IMR-90 (cell line): ENCODE measurements at regions not wholly inside any gene's neighbourhood (a gene's known extent, or its start where the extent isn't known, plus 50 kb on each side); places are given as distances from the start of the nearest gene placed in this dataset.

ENCODE experiments used
- ATAC-seq: fragments of 200-7000 bp; cut with Tn5 transposase; 2 replicates; pipeline ENCODE4 v1.9.1; 2020; ENCODE audit warnings: low read depth, mild to moderate bottlenecking, moderate library complexity
- BruUV-seq: library from RNA; stranded (reverse); fragments of 400-500 nt; replicated peaks from 2 replicates; lab custom pipeline; 2021; lab: Mats Ljungman, UMichigan
- CTCF ChIA-PET: fragments of 300-600 bp; formaldehyde crosslinking; extraction: SDS; loops from one replicate; lab custom pipeline; 2021; ENCODE audit warnings: antibody characterized with exemption; lab: Yijun Ruan, JAX
- POLR2A ChIA-PET: fragments of 300-600 bp; sonication (Branson Sonifier 250); formaldehyde crosslinking; loops from one replicate; lab custom pipeline; 2022; ENCODE audit warnings: antibody characterized with exemption; ENCODE audit not compliant: unreplicated experiment; lab: Charles Lee
- DNase-seq: peaks from one replicate; pipeline ENCODE4 v3.0.0; 2013
- H2AFZ ChIP-seq: replicated peaks from 2 replicates; pipeline ENCODE3; 2013; ENCODE audit warnings: low read length, mild to moderate bottlenecking; ENCODE audit not compliant: poor library complexity
- H2AK5ac ChIP-seq: 2 replicates; pipeline ENCODE4 v1.6.1; 2013; ENCODE audit warnings: low read depth, low read length, inconsistent platforms
- H2AK9ac ChIP-seq: replicated peaks from 2 replicates; pipeline ENCODE3; 2013; ENCODE audit warnings: mild to moderate bottlenecking, low read depth, low read length, moderate library complexity; ENCODE audit not compliant: poor library complexity
- H2BK120ac ChIP-seq: 2 replicates; pipeline ENCODE4 v1.6.1; 2013; ENCODE audit warnings: low read depth, low read length, inconsistent platforms
- H2BK15ac ChIP-seq: 3 replicates; pipeline ENCODE4 v1.6.1; 2013; ENCODE audit warnings: low read depth, low read length, inconsistent platforms
- H2BK20ac ChIP-seq: 2 replicates; pipeline ENCODE4 v1.6.1; 2013; ENCODE audit warnings: low read depth, mild to moderate bottlenecking, inconsistent platforms, low read length, moderate library complexity
- H2BK5ac ChIP-seq: 2 replicates; pipeline ENCODE4 v1.6.1; 2013; ENCODE audit warnings: mild to moderate bottlenecking, low read depth, low read length, inconsistent platforms; ENCODE audit not compliant: poor library complexity, severe bottlenecking
- H3K14ac ChIP-seq: replicated peaks from 2 replicates; pipeline ENCODE4 v1.6.1; 2013; ENCODE audit warnings: low read depth, low read length, inconsistent platforms
- H3K18ac ChIP-seq: 2 replicates; pipeline ENCODE4 v1.6.1; 2013; ENCODE audit warnings: low read depth, low read length, control low read depth
- H3K23ac ChIP-seq: 2 replicates; pipeline ENCODE4 v1.6.1; 2013; ENCODE audit warnings: low read depth, low read length, inconsistent platforms
- H3K27ac ChIP-seq: 2 replicates; pipeline ENCODE4 v1.5.1; 2013; ENCODE audit warnings: mild to moderate bottlenecking, control low read depth, low read length; ENCODE audit not compliant: insufficient read depth
- H3K27me3 ChIP-seq: 2 replicates; pipeline ENCODE4 v1.6.1; 2013; ENCODE audit warnings: low read length; ENCODE audit not compliant: control insufficient read depth, insufficient read depth
- H3K36me3 ChIP-seq: 2 replicates; pipeline ENCODE4 v1.6.1; 2013; ENCODE audit warnings: low read length, mixed read lengths; ENCODE audit not compliant: control insufficient read depth, insufficient read depth
- H3K4ac ChIP-seq: 2 replicates; pipeline ENCODE4 v1.6.1; 2013; ENCODE audit warnings: low read depth, low read length, inconsistent platforms
- H3K4me1 ChIP-seq: 2 replicates; pipeline ENCODE4 v1.6.1; 2013; ENCODE audit warnings: low read length, mixed read lengths; ENCODE audit not compliant: control insufficient read depth, insufficient read depth
- H3K4me2 ChIP-seq: 2 replicates; pipeline ENCODE4 v1.6.1; 2013; ENCODE audit warnings: low read depth, mild to moderate bottlenecking, control low read depth, low read length, moderate library complexity
- H3K4me3 ChIP-seq: 2 replicates; pipeline ENCODE4 v1.5.1; 2013; ENCODE audit warnings: low read depth, mild to moderate bottlenecking, control low read depth, low read length, moderate library complexity; ENCODE audit not compliant: insufficient read depth
- H3K56ac ChIP-seq: 2 replicates; pipeline ENCODE4 v1.6.1; 2013; ENCODE audit warnings: low read length, inconsistent platforms; ENCODE audit not compliant: insufficient read depth; ENCODE audit errors: extremely low read depth
- H3K79me1 ChIP-seq, 2 experiments: 2 replicates each; pipeline ENCODE4 v1.6.1; 2013; ENCODE audit warnings: low read length in 2 of 2, inconsistent platforms in 1 of 2, low read depth in 1 of 2
- H3K9ac ChIP-seq: 2 replicates; pipeline ENCODE4 v1.6.1; 2013; ENCODE audit warnings: low read depth, low read length, control low read depth
- H3K9me1 ChIP-seq: 2 replicates; pipeline ENCODE4 v1.6.1; 2013; ENCODE audit warnings: low read length, inconsistent platforms; ENCODE audit not compliant: insufficient read depth
- H3K9me3 ChIP-seq: 2 replicates; pipeline ENCODE4 v1.6.1; 2013; ENCODE audit warnings: low read length; ENCODE audit not compliant: control insufficient read depth, insufficient read depth
- H4K20me1 ChIP-seq: 2 replicates; pipeline ENCODE4 v1.6.1; 2013; ENCODE audit warnings: low read length, inconsistent platforms; ENCODE audit not compliant: insufficient read depth
- H4K5ac ChIP-seq: 2 replicates; pipeline ENCODE4 v1.6.1; 2013; ENCODE audit warnings: mild to moderate bottlenecking, low read depth, low read length, control low read depth
- H4K8ac ChIP-seq, 2 experiments: 2 replicates each; pipeline ENCODE4 v1.6.1; 2013; ENCODE audit warnings: low read depth in 2 of 2, low read length in 2 of 2, control low read depth in 1 of 2, inconsistent platforms in 1 of 2
- H4K91ac ChIP-seq: 2 replicates; pipeline ENCODE4 v1.6.1; 2013; ENCODE audit warnings: low read depth, low read length, inconsistent platforms; ENCODE audit not compliant: insufficient read depth
- BHLHE40 ChIP-seq: fragments of 150-350 bp; IDR thresholded peaks from 2 replicates; pipeline ENCODE4 v1.6.1; 2016; ENCODE audit warnings: mild to moderate bottlenecking, low read depth, low read length
- CEBPB ChIP-seq: IDR thresholded peaks from 2 replicates; pipeline ENCODE4 v1.6.1; 2012; ENCODE audit warnings: low read depth, low read length, improper control_type of control experiment
- CHD1 ChIP-seq: IDR thresholded peaks from 2 replicates; pipeline ENCODE4 v1.6.1; 2012; ENCODE audit warnings: low read depth, low read length, improper control_type of control experiment
- ELK1 ChIP-seq: fragments of 150-350 bp; IDR thresholded peaks from 2 replicates; pipeline ENCODE4 v1.6.1; 2016; ENCODE audit warnings: low read depth, mild to moderate bottlenecking, low read length, moderate library complexity, borderline replicate concordance
- FOS ChIP-seq: fragments of 150-350 bp; IDR thresholded peaks from 2 replicates; pipeline ENCODE4 v1.6.1; 2016; ENCODE audit warnings: low read depth, low read length
- MAFK ChIP-seq: IDR thresholded peaks from 2 replicates; pipeline ENCODE4 v1.6.1; 2012; ENCODE audit warnings: low read depth, low read length, improper control_type of control experiment
- MAZ ChIP-seq: IDR thresholded peaks from 2 replicates; pipeline ENCODE4 v1.6.1; 2012; ENCODE audit warnings: low read depth, mild to moderate bottlenecking, low read length, improper control_type of control experiment, moderate library complexity, borderline replicate concordance
- NFE2L2 ChIP-seq: fragments of 150-350 bp; IDR thresholded peaks from 2 replicates; pipeline ENCODE4 v1.6.1; 2016; ENCODE audit warnings: low read depth, mild to moderate bottlenecking, low read length
- POLR2A ChIP-seq: IDR thresholded peaks from 2 replicates; pipeline ENCODE4 v1.6.1; 2012; ENCODE audit warnings: mild to moderate bottlenecking, low read depth, low read length
- RCOR1 ChIP-seq: IDR thresholded peaks from 2 replicates; pipeline ENCODE4 v1.6.1; 2012; ENCODE audit warnings: mild to moderate bottlenecking, low read length, improper control_type of control experiment; ENCODE audit not compliant: insufficient replicate concordance
- RFX5 ChIP-seq: IDR thresholded peaks from 2 replicates; pipeline ENCODE4 v1.8.0; 2012; ENCODE audit warnings: low read depth, mild to moderate bottlenecking, low read length, moderate library complexity
- WGBS, 2 experiments: methylation state at CpG; one replicate each; pipeline versions ENCODE4 v1.1.5 to v1.1.7; 2013; ENCODE audit warnings: missing lambda C conversion rate in 2 of 2; ENCODE audit not compliant: insufficient read length in 1 of 2; ENCODE audit errors: extremely low coverage in 2 of 2; 5-methylcytosine and 5-hydroxymethylcytosine counted together
- dilution Hi-C: fragments of 300-500 bp; cut with HindIII; formaldehyde crosslinking; loops from one replicate; pipeline ENCODE4 v1.14.3; 2018; ENCODE audit warnings: low sequenced_read_pairs; ENCODE audit not compliant: unreplicated experiment
- in situ Hi-C: fragments of 300-500 bp; cut with MboI; formaldehyde crosslinking; loops from 3 replicates; pipeline ENCODE4 v1.14.3; 2019; ENCODE audit warnings: low sequenced_read_pairs, inconsistent platforms, mixed read lengths
- intact Hi-C: fragments of 100-400 bp; cut with micrococcal nuclease; formaldehyde crosslinking; loops from 2 replicates; pipeline ENCODE4 v1.10.0; 2022
- TF ChIP-seq, protein P1 (sequence below): conservative IDR thresholded peaks from 2 replicates; pipeline ENCODE4 v1.5.1; 2012; ENCODE audit warnings: mild to moderate bottlenecking, low read depth, low read length, improper control_type of control experiment

- H3K9me3 ChIP-seq, result 0 out of 2 replicates have a peak, but pooled peaks cover 2% of the 10 kb centered on the region
- no peaks in the 10 kb centered on the region for H3K79me1 ChIP-seq
- no peaks in the 10 kb centered on the region for H3K36me3 ChIP-seq
- ChIA-PET CTCF (no interaction called here), POLR2A (no interaction called here)
- H3K14ac ChIP-seq, result no peak overlapping the region
- H2AK9ac ChIP-seq, result no peak overlapping the region
- TF ChIP-seq MAFK, result no peak
- TF ChIP-seq NFE2L2, result no peak
- no peak for TF ChIP-seq RFX5
- no peak for TF ChIP-seq MAZ
- no peak for TF ChIP-seq CHD1
- no peak for TF ChIP-seq ELK1
- no peak for TF ChIP-seq BHLHE40
- TF ChIP-seq FOS, result no peak
- no peak for TF ChIP-seq POLR2A
- TF ChIP-seq, protein P1, sequence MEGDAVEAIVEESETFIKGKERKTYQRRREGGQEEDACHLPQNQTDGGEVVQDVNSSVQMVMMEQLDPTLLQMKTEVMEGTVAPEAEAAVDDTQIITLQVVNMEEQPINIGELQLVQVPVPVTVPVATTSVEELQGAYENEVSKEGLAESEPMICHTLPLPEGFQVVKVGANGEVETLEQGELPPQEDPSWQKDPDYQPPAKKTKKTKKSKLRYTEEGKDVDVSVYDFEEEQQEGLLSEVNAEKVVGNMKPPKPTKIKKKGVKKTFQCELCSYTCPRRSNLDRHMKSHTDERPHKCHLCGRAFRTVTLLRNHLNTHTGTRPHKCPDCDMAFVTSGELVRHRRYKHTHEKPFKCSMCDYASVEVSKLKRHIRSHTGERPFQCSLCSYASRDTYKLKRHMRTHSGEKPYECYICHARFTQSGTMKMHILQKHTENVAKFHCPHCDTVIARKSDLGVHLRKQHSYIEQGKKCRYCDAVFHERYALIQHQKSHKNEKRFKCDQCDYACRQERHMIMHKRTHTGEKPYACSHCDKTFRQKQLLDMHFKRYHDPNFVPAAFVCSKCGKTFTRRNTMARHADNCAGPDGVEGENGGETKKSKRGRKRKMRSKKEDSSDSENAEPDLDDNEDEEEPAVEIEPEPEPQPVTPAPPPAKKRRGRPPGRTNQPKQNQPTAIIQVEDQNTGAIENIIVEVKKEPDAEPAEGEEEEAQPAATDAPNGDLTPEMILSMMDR, result no peak
- TF ChIP-seq RCOR1, result no peak
- TF ChIP-seq CEBPB, result no peak
- H3K9ac ChIP-seq, result no peak overlapping the region
- no peak overlapping the region for H3K23ac ChIP-seq
- no peak overlapping the region for H2AK5ac ChIP-seq
- no peak overlapping the region for H2BK15ac ChIP-seq
- H3K4me1 ChIP-seq, result no peaks in the 10 kb centered on the region
- in situ Hi-C loops, result loop anchor here (25.0 kb wide), 1 partner anchor 1071 kb away; no protein-coding TSS in a partner anchor
- H2BK120ac ChIP-seq, result no peak overlapping the region
- no peak for ATAC-seq
- intact Hi-C loops, result no loop called here
- no peaks in the 10 kb centered on the region for H3K27me3 ChIP-seq
- no peak overlapping the region for H3K4me3 ChIP-seq
- H2BK5ac ChIP-seq, result no peak overlapping the region
- dilution Hi-C loops, result no loop called here
- no peak overlapping the region for H3K18ac ChIP-seq
- H2AFZ ChIP-seq, result no peak overlapping the region
- H2BK20ac ChIP-seq, result no peak overlapping the region
- no peaks in the 10 kb centered on the region for H4K20me1 ChIP-seq
- no CpG with 5 or more reads among the region's 2 CpGs for WGBS, 2 experiments
- no peak overlapping the region for H3K4ac ChIP-seq
- H3K9me1 ChIP-seq, result no peaks in the 10 kb centered on the region
- BruUV-seq, result no TSS peak
- no peak overlapping the region for H4K5ac ChIP-seq
- DNase-seq, result no peak
- H3K56ac ChIP-seq, result no peak overlapping the region
- no peak overlapping the region for H4K91ac ChIP-seq
- no peak overlapping the region for H3K27ac ChIP-seq
- H4K8ac ChIP-seq, result no peak overlapping the region
- no peak overlapping the region for H3K4me2 ChIP-seq
These were observed 146.3 kb upstream of the RMST start for GRCh38 chr12:97316321-97316720.
